H1 (cell line): ENCODE measurements at regions not wholly inside any gene's neighbourhood (a gene's known extent, or its start where the extent isn't known, plus 50 kb on each side); places are given as distances from the start of the nearest gene placed in this dataset.

Source experiments
- CTCF ChIA-PET: fragments of 300-600 bp; sonication (Branson Sonifier 250); formaldehyde crosslinking; loops from one replicate; lab custom pipeline; 2021; ENCODE audit not compliant: partially characterized antibody; lab: Charles Lee
- POLR2A ChIA-PET: fragments of 300-600 bp; sonication (Branson Sonifier 250); formaldehyde crosslinking; loops from one replicate; lab custom pipeline; 2021; ENCODE audit warnings: inconsistent platforms; ENCODE audit not compliant: partially characterized antibody; lab: Charles Lee
- DNase-seq, 2 experiments: peaks; one replicate each; pipeline versions ENCODE4 v3.0.0 to v3.0.0-alpha.2; 2010 to 2022; ENCODE audit warnings: low spot score in 2 of 2, low read depth in 1 of 2, mixed read lengths in 1 of 2
- FAIRE-seq: peaks from 2 replicates; lab custom pipeline; 2011; peaks lifted over from hg19 to GRCh38; lab: Jason Lieb, UNC
- H2AFZ ChIP-seq: 2 replicates; pipeline ENCODE4 v1.8.1; 2012; ENCODE audit warnings: low read length, inconsistent platforms
- H2AK5ac ChIP-seq: 2 replicates; pipeline ENCODE4 v1.6.1; 2013; ENCODE audit warnings: low read depth, low read length
- H2BK120ac ChIP-seq: replicated peaks from 2 replicates; pipeline ENCODE3; 2013; ENCODE audit warnings: low read depth, low read length, inconsistent platforms
- H2BK12ac ChIP-seq: 2 replicates; pipeline ENCODE4 v1.6.1; 2013; ENCODE audit warnings: low read depth, low read length
- H2BK15ac ChIP-seq: 2 replicates; pipeline ENCODE4 v1.6.1; 2013; ENCODE audit warnings: low read length
- H2BK20ac ChIP-seq: 2 replicates; pipeline ENCODE4 v1.6.1; 2013; ENCODE audit warnings: low read length
- H2BK5ac ChIP-seq: 2 replicates; pipeline ENCODE4 v1.6.1; 2013; ENCODE audit warnings: low read depth, low read length
- H3K14ac ChIP-seq: 2 replicates; pipeline ENCODE4 v1.6.1; 2013; ENCODE audit warnings: inconsistent platforms; ENCODE audit not compliant: insufficient read length
- H3K18ac ChIP-seq: 2 replicates; pipeline ENCODE4 v1.6.1; 2013; ENCODE audit warnings: low read length; ENCODE audit errors: extremely low read depth
- H3K23ac ChIP-seq: 2 replicates; pipeline ENCODE4 v1.6.1; 2013; ENCODE audit warnings: inconsistent platforms; ENCODE audit not compliant: insufficient read length
- H3K23me2 ChIP-seq: 2 replicates; pipeline ENCODE4 v1.6.1; 2013; ENCODE audit warnings: low read depth, low read length
- H3K27ac ChIP-seq: 2 replicates; pipeline ENCODE4 v1.6.1; 2011; ENCODE audit warnings: low read depth, low read length, inconsistent platforms
- H3K27me3 ChIP-seq, 4 experiments: replicated peaks in 1 of 4; 1 replicate in 1 of 4; 2 replicates in 3 of 4; pipeline versions ENCODE4 v1.6.1 to v1.8.1; 2011 to 2013; ENCODE audit warnings: low read length in 3 of 4, mild to moderate bottlenecking in 3 of 4, inconsistent platforms in 2 of 4, mixed read lengths in 2 of 4, moderate library complexity in 1 of 4; ENCODE audit not compliant: control insufficient read depth in 3 of 4, insufficient read depth in 3 of 4; ENCODE audit errors: extremely low read depth in 1 of 4
- H3K36me3 ChIP-seq, 4 experiments: 2 replicates each; pipeline versions ENCODE4 v1.6.1 to v1.8.1; 2011 to 2013; ENCODE audit warnings: mild to moderate bottlenecking in 4 of 4, low read length in 3 of 4, moderate library complexity in 2 of 4, control low read depth in 1 of 4, inconsistent platforms in 1 of 4; ENCODE audit not compliant: insufficient read depth in 4 of 4, control insufficient read depth in 2 of 4
- H3K4ac ChIP-seq: replicated peaks from 2 replicates; pipeline ENCODE3; 2013; ENCODE audit warnings: low read length, low read depth, mixed read lengths, inconsistent platforms; ENCODE audit not compliant: insufficient read length
- H3K4me1 ChIP-seq, 4 experiments: replicated peaks in 1 of 4; 1 replicate in 1 of 4; 2 replicates in 3 of 4; pipeline versions ENCODE4 v1.6.1 to v1.8.1; 2011 to 2013; ENCODE audit warnings: low read length in 3 of 4, inconsistent platforms in 2 of 4, mixed read lengths in 1 of 4; ENCODE audit not compliant: insufficient read depth in 4 of 4, control insufficient read depth in 3 of 4
- H3K4me2 ChIP-seq, 2 experiments: 2 replicates each; pipeline versions ENCODE4 v1.6.1 to v1.8.1; 2011 to 2013; ENCODE audit warnings: low read depth in 2 of 2, low read length in 2 of 2, control low read depth in 1 of 2, inconsistent platforms in 1 of 2, mild to moderate bottlenecking in 1 of 2; ENCODE audit not compliant: insufficient read depth in 1 of 2
- H3K4me3 ChIP-seq, 4 experiments: fragments of 200-600, 300-600 bp in 1 of 4; sonication (generic), shearing (Covaris generic), sonication (Bioruptor Twin) in 1 of 4; 2 replicates each; pipeline versions ENCODE4 v1.5.1 to v1.8.1; 2011 to 2016; ENCODE audit warnings: low read length in 4 of 4, low read depth in 3 of 4, control low read depth in 2 of 4, inconsistent platforms in 2 of 4, mild to moderate bottlenecking in 2 of 4, mixed read lengths in 1 of 4, moderate library complexity in 1 of 4; ENCODE audit not compliant: insufficient read depth in 2 of 4; ENCODE audit errors: extremely low read depth in 1 of 4
- H3K56ac ChIP-seq: replicated peaks from 2 replicates; pipeline ENCODE3; 2013; ENCODE audit warnings: low read depth, mild to moderate bottlenecking, mixed read lengths, low read length, inconsistent platforms; ENCODE audit not compliant: insufficient read length
- H3K79me1 ChIP-seq: 2 replicates; pipeline ENCODE4 v1.6.1; 2013; ENCODE audit warnings: low read depth, low read length, control low read depth
- H3K79me2 ChIP-seq, 2 experiments: 2 replicates each; pipeline versions ENCODE4 v1.6.1 to v1.8.1; 2012 to 2013; ENCODE audit warnings: low read length in 2 of 2, mild to moderate bottlenecking in 2 of 2, inconsistent platforms in 1 of 2; ENCODE audit not compliant: insufficient read depth in 2 of 2, control insufficient read depth in 1 of 2
- H3K9ac ChIP-seq, 4 experiments: replicated peaks in 1 of 4; 1 replicate in 1 of 4; 2 replicates in 3 of 4; pipeline versions ENCODE4 v1.6.1 to v1.8.1; 2011 to 2013; ENCODE audit warnings: low read depth in 3 of 4, low read length in 3 of 4, control low read depth in 2 of 4, mild to moderate bottlenecking in 2 of 4, moderate library complexity in 2 of 4, inconsistent platforms in 1 of 4; ENCODE audit errors: extremely low read depth in 1 of 4
- H3K9me3 ChIP-seq, 2 experiments: 2 replicates each; pipeline versions ENCODE4 v1.6.1 to v1.8.1; 2012 to 2013; ENCODE audit warnings: mild to moderate bottlenecking in 2 of 2, moderate library complexity in 2 of 2, control low read depth in 1 of 2, inconsistent platforms in 1 of 2, low read depth in 1 of 2, low read length in 1 of 2, mixed read lengths in 1 of 2; ENCODE audit not compliant: insufficient read depth in 2 of 2
- H4K20me1 ChIP-seq, 2 experiments: replicated peaks in 1 of 2; 2 replicates each; pipeline versions ENCODE3 to v1.8.1; 2011 to 2013; ENCODE audit warnings: inconsistent platforms in 2 of 2, low read length in 2 of 2, mild to moderate bottlenecking in 1 of 2; ENCODE audit not compliant: insufficient read depth in 2 of 2, control insufficient read depth in 1 of 2
- H4K5ac ChIP-seq: 2 replicates; pipeline ENCODE4 v1.6.1; 2013; ENCODE audit warnings: low read length, low read depth, mixed read lengths, inconsistent platforms; ENCODE audit not compliant: insufficient read length
- H4K8ac ChIP-seq: 2 replicates; pipeline ENCODE4 v1.8.0; 2013; ENCODE audit warnings: mild to moderate bottlenecking, moderate library complexity, low read length, inconsistent platforms; ENCODE audit not compliant: insufficient read depth; ENCODE audit errors: extremely low read depth
- H4K91ac ChIP-seq: replicated peaks from 2 replicates; pipeline ENCODE3; 2013; ENCODE audit warnings: low read length, mixed read lengths, inconsistent platforms; ENCODE audit not compliant: insufficient read length
- EP300 ChIP-seq, 2 experiments: IDR thresholded peaks; 1 replicate in 1 of 2; 2 replicates in 1 of 2; pipeline ENCODE4 v1.6.1; 2011 to 2012; ENCODE audit warnings: low read depth in 2 of 2, low read length in 2 of 2, mild to moderate bottlenecking in 2 of 2, borderline replicate concordance in 1 of 2, inconsistent platforms in 1 of 2, moderate library complexity in 1 of 2
- KDM4A ChIP-seq: IDR thresholded peaks from one replicate; pipeline ENCODE4 v1.7.1; 2012; ENCODE audit warnings: low read depth, mild to moderate bottlenecking, moderate library complexity, low read length, inconsistent platforms; ENCODE audit not compliant: severe bottlenecking
- NANOG ChIP-seq: IDR thresholded peaks from 2 replicates; pipeline ENCODE4 v1.6.1; 2011; ENCODE audit warnings: low read length, low read depth, mild to moderate bottlenecking, inconsistent platforms; ENCODE audit not compliant: insufficient read depth, poor library complexity, severe bottlenecking
- SIN3A ChIP-seq, 2 experiments: IDR thresholded peaks in 1 of 2; conservative IDR thresholded peaks in 1 of 2; 2 replicates each; pipeline ENCODE4 v1.6.1; 2011 to 2012; ENCODE audit warnings: low read length in 2 of 2, improper control_type of control experiment in 1 of 2, low read depth in 1 of 2, mild to moderate bottlenecking in 1 of 2
- SP2 ChIP-seq: IDR thresholded peaks from 2 replicates; pipeline ENCODE4 v1.6.1; 2012; ENCODE audit warnings: mild to moderate bottlenecking, low read length, inconsistent platforms
- SUZ12 ChIP-seq: fragments of 200-600 bp; sonication (generic); IDR thresholded peaks from 2 replicates; pipeline ENCODE4 v1.6.1; 2012; ENCODE audit warnings: mild to moderate bottlenecking, inconsistent platforms, low read length, moderate library complexity, mixed read lengths
- TAF7 ChIP-seq: optimal IDR thresholded peaks from 2 replicates; pipeline ENCODE3; 2011; ENCODE audit warnings: low read depth, mild to moderate bottlenecking, inconsistent platforms, low read length, moderate library complexity, borderline replicate concordance
- WGBS, 2 experiments: shearing (Covaris generic) in 1 of 2; methylation state at CpG; one replicate each; pipeline versions ENCODE4 v1.1.6 to v1.1.7; 2013 to 2015; ENCODE audit warnings: low lambda C conversion rate in 2 of 2, mixed read lengths in 2 of 2, inconsistent platforms in 1 of 2, low coverage in 1 of 2, missing lambda C conversion rate in 1 of 2; ENCODE audit not compliant: insufficient replicate concordance in 2 of 2, insufficient coverage in 1 of 2, insufficient read length in 1 of 2; ENCODE audit errors: extremely low coverage in 1 of 2, missing lambda C conversion rate in 1 of 2; 5-methylcytosine and 5-hydroxymethylcytosine counted together

DNA sequence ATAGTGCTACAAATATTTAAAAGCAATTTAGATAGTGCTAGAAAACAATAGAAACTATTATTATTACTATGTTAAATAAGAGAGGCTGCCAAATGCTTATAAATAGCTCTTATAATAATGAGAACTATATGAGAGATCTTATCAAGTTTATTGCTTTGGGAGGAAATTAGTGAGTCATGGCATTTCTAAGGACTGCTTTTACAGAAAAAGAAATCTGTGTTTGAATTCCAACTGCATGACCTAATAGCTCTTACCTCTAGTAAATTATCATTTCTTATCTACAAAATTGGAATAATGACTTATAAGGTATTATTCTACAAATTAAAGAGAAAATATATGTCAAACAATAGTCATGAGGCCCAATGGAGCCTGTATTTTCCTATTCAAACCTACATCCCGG, 177.2 kb downstream of the GABRG1 start:
- no peak for FAIRE-seq
- no peak for DNase-seq
- H3K9me3 ChIP-seq: no peaks in the 10 kb centered on the region
- WGBS, 2 experiments: 89% methylated on average over 1 of the region's 1 CpG; no CpG with 5 or more reads in 1 of the 2 experiments
- H2BK20ac ChIP-seq: no peak overlapping the region
- H3K4me2 ChIP-seq: no peak overlapping the region
- no peak overlapping the region for H2BK15ac ChIP-seq
- H4K20me1 ChIP-seq: no peaks in the 10 kb centered on the region
- H2BK120ac ChIP-seq: no peak overlapping the region
- no peak overlapping the region for H2BK5ac ChIP-seq
- H3K4ac ChIP-seq: no peak overlapping the region
- no peak overlapping the region for H3K23ac ChIP-seq
- no peak overlapping the region for H2AK5ac ChIP-seq
- no peak overlapping the region for H4K5ac ChIP-seq
- no peaks in the 10 kb centered on the region for H3K79me2 ChIP-seq
- no peak overlapping the region for H2AFZ ChIP-seq
- no peak overlapping the region for H3K56ac ChIP-seq
- H3K27me3 ChIP-seq: no peaks in the 10 kb centered on the region
- no peak overlapping the region for H4K8ac ChIP-seq
- no peak overlapping the region for H3K9ac ChIP-seq
- H3K27ac ChIP-seq: no peak overlapping the region
- H3K14ac ChIP-seq: no peak overlapping the region
- no peak overlapping the region for H3K4me3 ChIP-seq
- H3K23me2 ChIP-seq: no peaks in the 10 kb centered on the region
- TF ChIP-seq TAF7: no peak
- TF ChIP-seq KDM4A: no peak
- TF ChIP-seq SP2: no peak
- no peak for TF ChIP-seq NANOG
- no peak for TF ChIP-seq SUZ12
- TF ChIP-seq SIN3A (conservative IDR thresholded peaks at IDR 0.05 in 1 of 2, IDR thresholded peaks at IDR 0.05 in 1 of 2; ENCODE audit: low read depth in 1 of 2, low read length in 2 of 2): no peak
- no peak for TF ChIP-seq EP300 (IDR thresholded peaks at IDR 0.05; ENCODE audit: borderline replicate concordance in 1 of 2, low read depth in 2 of 2, low read length in 2 of 2)
- H3K36me3 ChIP-seq: no peaks in the 10 kb centered on the region
- H3K18ac ChIP-seq: no peak overlapping the region
- H3K79me1 ChIP-seq: no peaks in the 10 kb centered on the region
- H3K4me1 ChIP-seq: no peaks in the 10 kb centered on the region
- ChIA-PET CTCF (no interaction called here), POLR2A (no interaction called here)
- H2BK12ac ChIP-seq: no peak overlapping the region
- no peak overlapping the region for H4K91ac ChIP-seq
